Mucosa of descending colon (tissue), 3 donors: ENCODE measurements at regions not wholly inside any gene's neighbourhood (a gene's known extent, or its start where the extent isn't known, plus 50 kb on each side); places are given as distances from the start of the nearest gene placed in this dataset.

Experiments
- ATAC-seq: fragments of 200-7000 bp; cut with Tn5 transposase; one replicate; pipeline ENCODE4 v1.9.1; 2020; ENCODE audit warnings: mild to moderate bottlenecking, moderate library complexity
- DNase-seq, 3 donors: peaks; one replicate each; pipeline ENCODE4 v3.0.0-alpha.2; 2020
- H3K36me3 ChIP-seq: fragments of 200-600 bp; one replicate; pipeline ENCODE4 v1.8.0; 2021; ENCODE audit warnings: low read depth, mild to moderate bottlenecking
- H3K4me1 ChIP-seq: fragments of 200-600 bp; one replicate; pipeline ENCODE4 v1.8.0; 2021; ENCODE audit warnings: low read depth, mild to moderate bottlenecking
- H3K4me3 ChIP-seq: fragments of 200-600 bp; one replicate; pipeline ENCODE4 v1.8.0; 2021; ENCODE audit warnings: mild to moderate bottlenecking
- H3K9me3 ChIP-seq: fragments of 200-600 bp; one replicate; pipeline ENCODE4 v1.8.0; 2021; ENCODE audit warnings: mild to moderate bottlenecking
- intact Hi-C, 2 donors: fragments of 100-400 bp; cut with DNase I in 1 of 2; cut with micrococcal nuclease in 1 of 2; formaldehyde crosslinking; loops; one replicate each; pipeline versions ENCODE4 v1.11.0 to v1.11.1; 2022; cut with DNase I, micrococcal nuclease
- TF ChIP-seq, protein P1 (sequence below): fragments of 200-600 bp; IDR thresholded peaks from one replicate; pipeline ENCODE4 v1.8.0; 2022; ENCODE audit warnings: antibody characterized with exemption, mild to moderate bottlenecking
- donor health status: DM: no; HTN: no; CAD: no; lungs with moderate emphysema.
- donor health status: DM: no; HTN: no; CAD: no.
- donor health status: DM: no; HTN: yes; CAD: no.

DNA sequence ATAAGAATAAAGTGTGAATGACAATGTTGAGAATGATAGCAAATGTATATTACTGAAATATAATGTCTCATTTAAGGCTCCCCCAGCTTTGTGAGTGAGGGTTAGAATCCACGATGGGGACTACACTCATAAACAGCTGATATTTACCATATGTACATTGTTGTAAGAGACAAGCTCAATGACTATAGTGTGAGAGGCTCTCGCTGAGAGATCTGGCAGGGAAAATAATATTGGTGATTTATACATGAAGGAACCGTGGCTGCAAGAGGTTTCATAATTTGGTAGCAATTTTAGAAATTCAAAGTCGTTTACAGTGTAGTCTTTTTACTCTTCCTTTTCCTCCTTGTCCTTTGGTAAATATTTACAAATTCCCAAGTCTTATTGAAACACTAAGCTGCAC, 342.2 kb upstream of the AKR1E2 start:
- intact Hi-C loops, result no loop called here
- Histone ChIP-seq H3K4me3 (no peak overlapping the region), H3K36me3 (no peaks in the 10 kb centered on the region), H3K4me1 (no peaks in the 10 kb centered on the region), H3K9me3 (no peaks in the 10 kb centered on the region)
- DNase-seq (no peak), ATAC-seq (no peak)
- TF ChIP-seq, protein P1, sequence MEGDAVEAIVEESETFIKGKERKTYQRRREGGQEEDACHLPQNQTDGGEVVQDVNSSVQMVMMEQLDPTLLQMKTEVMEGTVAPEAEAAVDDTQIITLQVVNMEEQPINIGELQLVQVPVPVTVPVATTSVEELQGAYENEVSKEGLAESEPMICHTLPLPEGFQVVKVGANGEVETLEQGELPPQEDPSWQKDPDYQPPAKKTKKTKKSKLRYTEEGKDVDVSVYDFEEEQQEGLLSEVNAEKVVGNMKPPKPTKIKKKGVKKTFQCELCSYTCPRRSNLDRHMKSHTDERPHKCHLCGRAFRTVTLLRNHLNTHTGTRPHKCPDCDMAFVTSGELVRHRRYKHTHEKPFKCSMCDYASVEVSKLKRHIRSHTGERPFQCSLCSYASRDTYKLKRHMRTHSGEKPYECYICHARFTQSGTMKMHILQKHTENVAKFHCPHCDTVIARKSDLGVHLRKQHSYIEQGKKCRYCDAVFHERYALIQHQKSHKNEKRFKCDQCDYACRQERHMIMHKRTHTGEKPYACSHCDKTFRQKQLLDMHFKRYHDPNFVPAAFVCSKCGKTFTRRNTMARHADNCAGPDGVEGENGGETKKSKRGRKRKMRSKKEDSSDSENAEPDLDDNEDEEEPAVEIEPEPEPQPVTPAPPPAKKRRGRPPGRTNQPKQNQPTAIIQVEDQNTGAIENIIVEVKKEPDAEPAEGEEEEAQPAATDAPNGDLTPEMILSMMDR, result no peak

DNA sequence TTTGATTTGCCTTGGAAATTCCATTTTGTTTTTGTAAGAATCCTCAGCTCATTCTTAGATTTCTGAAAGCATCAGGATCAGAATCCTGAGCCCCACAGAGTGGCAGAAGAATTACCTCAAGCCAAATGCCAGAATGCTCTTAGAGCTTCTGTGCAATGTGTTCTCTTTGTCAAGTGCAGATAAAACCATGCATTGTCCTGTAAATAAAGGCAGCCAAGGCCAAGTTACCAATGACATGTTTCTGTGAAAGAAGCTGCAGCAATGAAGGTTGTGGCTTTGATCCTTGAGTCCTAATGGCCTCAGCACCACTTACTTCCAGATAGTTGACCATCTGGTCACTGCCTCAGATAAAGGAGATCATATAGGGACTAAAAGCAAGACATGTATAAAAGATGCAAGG, 343.3 kb upstream of the AKR1E2 start:
- no peak overlapping the region for H3K4me3 ChIP-seq
- H3K9me3 ChIP-seq, result no peaks in the 10 kb centered on the region
- TF ChIP-seq, protein P1, result no peak
- ATAC-seq (no peak), DNase-seq (no peak)
- H3K4me1 ChIP-seq, result no peaks in the 10 kb centered on the region
- H3K36me3 ChIP-seq, result no peaks in the 10 kb centered on the region
- intact Hi-C loops, result no loop called here

DNA sequence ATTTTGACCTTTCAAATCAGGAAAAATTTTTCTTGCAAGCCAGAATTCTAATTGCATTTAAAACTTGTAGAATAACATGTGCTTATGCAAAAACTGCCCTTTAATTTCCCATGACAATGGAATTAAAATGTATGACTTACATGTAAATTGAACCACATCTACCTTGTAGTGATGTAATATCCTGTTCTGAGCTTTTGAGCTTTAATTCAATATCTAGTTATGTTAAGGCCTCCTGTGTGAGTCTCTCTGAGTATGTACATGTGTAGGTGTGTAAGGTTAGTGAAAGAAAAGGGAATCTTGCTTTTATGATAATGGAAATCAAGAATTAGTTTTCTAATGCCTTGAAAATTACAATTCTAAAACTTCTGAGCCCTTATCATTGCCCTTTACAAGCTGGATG, 344.8 kb upstream of the AKR1E2 start:
- TF ChIP-seq, protein P1, result no peak
- intact Hi-C loops, result no loop called here
- Histone ChIP-seq H3K4me3 (no peak overlapping the region), H3K4me1 (no peaks in the 10 kb centered on the region), H3K9me3 (no peaks in the 10 kb centered on the region), H3K36me3 (no peaks in the 10 kb centered on the region)
- ATAC-seq (no peak), DNase-seq (no peak)

DNA sequence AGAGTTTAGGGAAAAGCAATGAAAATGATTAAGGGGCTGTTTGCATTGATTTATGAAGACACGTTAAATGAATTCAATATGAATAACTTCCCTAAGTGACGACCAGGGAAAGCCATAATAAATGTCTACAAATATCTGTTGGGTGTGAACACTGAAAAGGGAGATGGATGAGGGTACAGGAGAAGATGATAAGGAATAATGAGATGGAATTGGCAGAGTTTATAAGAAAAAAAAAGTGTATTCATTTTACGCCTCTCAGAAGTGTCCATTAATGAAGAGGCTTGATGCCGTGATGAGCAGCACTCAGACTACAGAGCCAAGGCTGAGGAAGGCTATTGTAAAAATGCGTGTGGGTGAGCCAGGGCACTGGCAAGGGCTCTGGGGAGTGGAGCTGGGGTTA, 346.7 kb upstream of the AKR1E2 start:
- intact Hi-C loops, result no loop called here
- ATAC-seq (no peak), DNase-seq (no peak)
- Histone ChIP-seq H3K4me3 (no peak overlapping the region), H3K4me1 (no peaks in the 10 kb centered on the region), H3K36me3 (no peaks in the 10 kb centered on the region), H3K9me3 (no peaks in the 10 kb centered on the region)
- TF ChIP-seq, protein P1, result no peak

DNA sequence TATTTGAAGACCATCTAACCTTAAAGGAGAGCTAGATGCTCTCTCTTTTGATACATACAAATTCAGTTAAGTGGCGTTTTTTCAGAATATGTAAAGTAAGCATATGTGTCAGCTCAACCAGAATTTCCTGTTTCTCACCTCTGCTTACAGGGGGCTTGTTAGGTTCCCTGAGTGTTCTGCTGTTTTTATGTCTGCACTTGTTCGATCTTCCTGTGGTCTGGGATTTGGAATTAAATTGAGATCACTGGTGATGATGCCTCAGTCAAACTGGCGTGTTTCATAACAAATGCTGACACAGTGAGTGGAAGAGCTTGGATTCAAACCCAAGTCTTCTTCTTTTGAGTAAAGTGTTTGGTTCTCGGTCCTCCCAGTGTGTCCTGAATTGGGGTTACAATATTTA, 348.3 kb upstream of the AKR1E2 start:
- no peaks in the 10 kb centered on the region for H3K9me3 ChIP-seq
- TF ChIP-seq, protein P1, result no peak
- no peak for ATAC-seq
- H3K4me3 ChIP-seq, result no peak overlapping the region
- DNase-seq, result no peak
- H3K36me3 ChIP-seq, result no peaks in the 10 kb centered on the region
- no peaks in the 10 kb centered on the region for H3K4me1 ChIP-seq
- intact Hi-C loops, result no loop called here

DNA sequence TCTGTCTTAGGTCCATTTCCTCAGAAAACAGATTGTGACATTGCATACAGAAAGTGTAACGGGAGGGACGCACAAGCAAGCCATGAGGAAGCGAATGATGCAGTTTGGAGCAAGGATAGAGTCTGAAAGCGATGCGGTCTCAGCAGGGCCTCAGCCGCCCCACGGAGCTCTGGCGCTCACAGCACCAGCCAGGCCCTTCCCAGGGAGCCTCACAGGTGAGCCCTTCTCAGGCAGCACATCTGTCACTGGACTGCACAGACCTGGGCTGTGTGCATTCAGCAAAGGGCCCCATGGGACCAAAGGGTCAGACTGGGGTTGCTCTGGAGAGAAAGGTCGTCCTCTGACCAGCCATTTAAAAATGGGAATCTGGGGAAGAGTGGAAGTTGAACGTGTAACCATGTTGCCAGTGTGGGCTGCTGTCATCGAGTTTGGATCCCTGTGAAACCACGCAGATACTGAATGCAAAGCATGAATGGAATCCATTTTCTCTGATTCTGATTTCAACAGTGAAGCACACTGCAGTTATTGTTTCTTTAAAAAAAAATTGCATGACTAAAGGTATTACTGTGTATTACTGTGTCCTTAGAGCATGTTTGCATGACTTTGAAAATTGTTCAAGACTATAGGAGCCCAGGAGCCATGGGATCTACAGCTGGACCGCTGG, 350.0 kb upstream of the AKR1E2 start:
- H3K4me3 ChIP-seq, result no peak overlapping the region
- TF ChIP-seq, protein P1, result no peak
- ATAC-seq, result no peak
- no peaks in the 10 kb centered on the region for H3K36me3 ChIP-seq
- no peaks in the 10 kb centered on the region for H3K9me3 ChIP-seq
- H3K4me1 ChIP-seq, result no peaks in the 10 kb centered on the region
- intact Hi-C loops, result no loop called here
- DNase-seq, result peak in 1 of 3 donors; percentile 40
